HCT116 (cell line): ENCODE measurements at regions not wholly inside any gene's neighbourhood (a gene's known extent, or its start where the extent isn't known, plus 50 kb on each side); places are given as distances from the start of the nearest gene placed in this dataset.

Experiments used
- ATAC-seq: fragments of 200-7000 bp; cut with Tn5 transposase; 2 replicates; pipeline ENCODE4 v1.9.1; 2020; ENCODE audit warnings: mild to moderate bottlenecking, moderate library complexity
- BruUV-seq: library from RNA; stranded (reverse); fragments of 400-500 nt; replicated peaks from 2 replicates; lab custom pipeline; 2021; lab: Mats Ljungman, UMichigan
- CTCF ChIA-PET: fragments of 300-600 bp; sonication (Branson Sonifier 250); formaldehyde crosslinking; loops from one replicate; lab custom pipeline; 2021; ENCODE audit warnings: antibody characterized with exemption; lab: Charles Lee
- POLR2A ChIA-PET: fragments of 300-600, 350-600 bp; sonication (Branson Sonifier 250); formaldehyde crosslinking; loops from one replicate; lab custom pipeline; 2021; ENCODE audit warnings: antibody characterized with exemption; lab: Charles Lee
- RAD21 ChIA-PET, 2 experiments: fragments of 300-600 bp; sonication (Branson Sonifier 250); formaldehyde crosslinking; loops; one replicate each; lab custom pipeline; 2023; ENCODE audit warnings: low total read pairs in 2 of 2; ENCODE audit not compliant: uncharacterized antibody in 2 of 2, unreplicated experiment in 2 of 2, low non-redundant PET in 1 of 2; lab: Charles Lee
- DNase-seq: peaks from one replicate; pipeline ENCODE4 v3.0.0-alpha.2; 2010; ENCODE audit warnings: low read depth, low spot score
- H2AFZ ChIP-seq: fragments of 200-600 bp; shearing (Covaris generic), sonication (generic); 2 replicates; pipeline ENCODE4 v1.6.1; 2017; ENCODE audit warnings: low read depth, mixed run types, mixed read lengths, antibody characterized with exemption, low read length; ENCODE audit not compliant: poor library complexity, severe bottlenecking
- H3K27ac ChIP-seq: 2 replicates; pipeline ENCODE4 v1.5.1; 2012; ENCODE audit warnings: low read depth, low read length
- H3K27me3 ChIP-seq: fragments of 200-600 bp; sonication (generic); 2 replicates; pipeline ENCODE4 v1.6.1; 2016; ENCODE audit warnings: mixed run types, low read length, mixed read lengths; ENCODE audit not compliant: insufficient read depth
- H3K36me3 ChIP-seq, 2 experiments: fragments of 200-500 bp in 1 of 2; fragments of 200-600 bp in 1 of 2; sonication (Bioruptor generic) in 1 of 2; sonication (generic) in 1 of 2; 2 replicates each; pipeline versions ENCODE4 v1.5.1 to v1.6.1; 2014 to 2016; ENCODE audit warnings: low read length in 2 of 2, inconsistent platforms in 1 of 2, mixed read lengths in 1 of 2, mixed run types in 1 of 2; ENCODE audit not compliant: insufficient read depth in 2 of 2, control insufficient read depth in 1 of 2
- H3K4me1 ChIP-seq, 2 experiments: fragments of 200-600 bp in 1 of 2; sonication (generic) in 1 of 2; 2 replicates each; pipeline versions ENCODE4 v1.5.1 to v1.6.1; 2012 to 2017; ENCODE audit warnings: low read length in 2 of 2, inconsistent platforms in 1 of 2, mild to moderate bottlenecking in 1 of 2, mixed read lengths in 1 of 2, mixed run types in 1 of 2, moderate library complexity in 1 of 2; ENCODE audit not compliant: insufficient read depth in 2 of 2, control insufficient read depth in 1 of 2
- H3K4me2 ChIP-seq: fragments of 200-600 bp; sonication (generic); 2 replicates; pipeline ENCODE4 v1.6.1; 2017; ENCODE audit warnings: mixed run types, low read length, mixed read lengths
- H3K4me3 ChIP-seq, 2 experiments: fragments of 200-600 bp in 1 of 2; sonication (generic) in 1 of 2; replicated peaks in 1 of 2; 2 replicates each; pipeline ENCODE4 v1.5.1; 2011 to 2016; ENCODE audit warnings: low read length in 2 of 2, control low read depth in 1 of 2, low read depth in 1 of 2, mild to moderate bottlenecking in 1 of 2, mixed read lengths in 1 of 2, mixed run types in 1 of 2
- H3K79me2 ChIP-seq: fragments of 200-600 bp; sonication (generic); 2 replicates; pipeline ENCODE4 v1.6.1; 2017; ENCODE audit warnings: mild to moderate bottlenecking, mixed run types, low read length, moderate library complexity, mixed read lengths; ENCODE audit not compliant: insufficient read depth
- H3K9ac ChIP-seq: fragments of 200-600 bp; sonication (generic); 2 replicates; pipeline ENCODE4 v1.6.1; 2016; ENCODE audit warnings: low read length, mixed read lengths
- H3K9me2 ChIP-seq: fragments of 200-600 bp; sonication (generic), shearing (Covaris generic); 2 replicates; pipeline ENCODE4 v1.6.1; 2017; ENCODE audit warnings: mixed run types, mild to moderate bottlenecking, moderate library complexity; ENCODE audit not compliant: insufficient read depth
- H3K9me3 ChIP-seq, 2 experiments: fragments of 200-500 bp in 1 of 2; fragments of 200-600 bp in 1 of 2; sonication (Bioruptor generic) in 1 of 2; sonication (generic) in 1 of 2; 2 replicates each; pipeline ENCODE4 v1.6.1; 2014 to 2017; ENCODE audit warnings: low read length in 2 of 2, mixed read lengths in 2 of 2, inconsistent platforms in 1 of 2, low read depth in 1 of 2, mild to moderate bottlenecking in 1 of 2, mixed run types in 1 of 2, moderate library complexity in 1 of 2; ENCODE audit not compliant: control insufficient read depth in 1 of 2, insufficient read depth in 1 of 2
- H4K20me1 ChIP-seq: fragments of 200-600 bp; sonication (generic), shearing (Covaris generic); 2 replicates; pipeline ENCODE4 v1.6.1; 2017; ENCODE audit warnings: mixed run types, mild to moderate bottlenecking, moderate library complexity; ENCODE audit not compliant: insufficient read depth
- ATF3 ChIP-seq: IDR thresholded peaks from 2 replicates; pipeline ENCODE4 v1.6.1; 2012
- CBX3 ChIP-seq: IDR thresholded peaks from 2 replicates; pipeline ENCODE4 v1.6.1; 2012; ENCODE audit warnings: low read depth
- CTCF ChIP-seq, 3 experiments: fragments of 200-600 bp in 1 of 3; sonication (generic) in 1 of 3; IDR thresholded peaks in 2 of 3; conservative IDR thresholded peaks in 1 of 3; 2 replicates each; pipeline ENCODE4 v1.5.1; 2012 to 2017; ENCODE audit warnings: low read depth in 2 of 3, low read length in 2 of 3, antibody characterized with exemption in 1 of 3, borderline replicate concordance in 1 of 3, control low read depth in 1 of 3, mild to moderate bottlenecking in 1 of 3, mixed read lengths in 1 of 3, mixed run types in 1 of 3, moderate library complexity in 1 of 3; ENCODE audit not compliant: insufficient read depth in 1 of 3
- EGR1 ChIP-seq: IDR thresholded peaks from 2 replicates; pipeline ENCODE4 v1.6.1; 2012; ENCODE audit warnings: low read depth
- ELF1 ChIP-seq: IDR thresholded peaks from 2 replicates; pipeline ENCODE4 v1.6.1; 2012; ENCODE audit warnings: low read depth, borderline replicate concordance
- EZH2 ChIP-seq: fragments of 200-600 bp; sonication (generic); IDR thresholded peaks from 2 replicates; pipeline ENCODE4 v1.6.1; 2017; ENCODE audit warnings: antibody characterized with exemption, mixed run types
- FOSL1 ChIP-seq: IDR thresholded peaks from 2 replicates; pipeline ENCODE4 v1.6.1; 2012; ENCODE audit warnings: low read depth
- MAX ChIP-seq: IDR thresholded peaks from 2 replicates; pipeline ENCODE4 v1.6.1; 2012
- POLR2AphosphoS5 ChIP-seq: IDR thresholded peaks from 2 replicates; pipeline ENCODE4 v1.6.1; 2011; ENCODE audit warnings: mild to moderate bottlenecking, low read depth, low read length, moderate library complexity
- RAD21 ChIP-seq: IDR thresholded peaks from 2 replicates; pipeline ENCODE4 v1.6.1; 2012; ENCODE audit warnings: low read depth, mild to moderate bottlenecking
- TCF7L2 ChIP-seq: IDR thresholded peaks from 2 replicates; pipeline ENCODE4 v1.7.0; 2011; ENCODE audit warnings: borderline replicate concordance, inconsistent platforms; ENCODE audit not compliant: insufficient read depth, insufficient read length; ENCODE audit errors: extremely low read depth
- YY1 ChIP-seq: IDR thresholded peaks from 2 replicates; pipeline ENCODE4 v1.6.1; 2011; ENCODE audit warnings: low read length, low read depth, moderate library complexity, mild to moderate bottlenecking; ENCODE audit not compliant: insufficient replicate concordance; ENCODE audit errors: extremely low read depth
- ZBTB33 ChIP-seq: IDR thresholded peaks from 2 replicates; pipeline ENCODE4 v1.6.1; 2011; ENCODE audit warnings: mild to moderate bottlenecking, low read length, moderate library complexity; ENCODE audit not compliant: insufficient replicate concordance; ENCODE audit errors: extremely low read depth
- ZNF274 ChIP-seq: fragments of 200-500 bp; sonication (Bioruptor generic); IDR thresholded peaks from 2 replicates; pipeline ENCODE4 v1.6.1; 2014; ENCODE audit warnings: mild to moderate bottlenecking, low read depth, low read length, inconsistent platforms
- intact Hi-C: fragments of 100-400 bp; cut with micrococcal nuclease; formaldehyde crosslinking; loops from 2 replicates; pipeline ENCODE4 v1.10.0; 2022

- TF ChIP-seq ATF3 (no peak), CBX3 (no peak), RAD21 (no peak), MAX (no peak), FOSL1 (no peak), EZH2 (no peak), POLR2AphosphoS5 (no peak), TCF7L2 (no peak), YY1 (no peak), ZBTB33 (no peak), ELF1 (no peak), ZNF274 (no peak), CTCF (IDR thresholded peaks at IDR 0.05 in 2 of 3, conservative IDR thresholded peaks at IDR 0.05 in 1 of 3; ENCODE audit: borderline replicate concordance in 1 of 3, insufficient read depth in 1 of 3, low read depth in 2 of 3, low read length in 2 of 3) (no peak), EGR1 (no peak)
- Histone ChIP-seq H3K9me3 (no peaks in the 10 kb centered on the region), H2AFZ (no peak overlapping the region), H3K27ac (no peak overlapping the region), H3K79me2 (no peaks in the 10 kb centered on the region), H3K36me3 (no peaks in the 10 kb centered on the region), H3K4me3 (no peak overlapping the region), H3K9ac (no peak overlapping the region), H3K4me1 (no peaks in the 10 kb centered on the region), H3K27me3 (peaks cover 11% of the 10 kb centered on the region), H3K9me2 (no peaks in the 10 kb centered on the region), H3K4me2 (no peak overlapping the region), H4K20me1 (no peaks in the 10 kb centered on the region)
- BruUV-seq, result no TSS peak
- DNase-seq, result no peak
- ChIA-PET CTCF (no interaction called here), RAD21 (no interaction called here), POLR2A (no interaction called here)
- ATAC-seq, result no peak
- intact Hi-C loops, result no loop called here
These were observed 199.8 kb downstream of the DHX35 start for GRCh38 chr20:39161900-39162299.
